GM12878 (cell line): ENCODE measurements at regions not wholly inside any gene's neighbourhood (a gene's known extent, or its start where the extent isn't known, plus 50 kb on each side); places are given as distances from the start of the nearest gene placed in this dataset.

Experiments used
- ATAC-seq: fragments of 200-7000 bp; cut with Tn5 transposase; 3 replicates; pipeline ENCODE4 v1.9.1; 2020; ENCODE audit warnings: mild to moderate bottlenecking, moderate library complexity
- BruUV-seq: library from RNA; stranded (reverse); fragments of 400-500 nt; replicated peaks from 2 replicates; lab custom pipeline; 2021; lab: Mats Ljungman, UMichigan
- CTCF ChIA-PET: fragments of 300-600 bp; sonication (Branson Sonifier 250); formaldehyde crosslinking; extraction: SDS; loops from one replicate; lab custom pipeline; 2021; ENCODE audit warnings: inconsistent platforms; lab: Yijun Ruan, JAX
- POLR2A ChIA-PET: fragments of 350-600 bp; formaldehyde crosslinking; extraction: SDS; loops from one replicate; lab custom pipeline; 2021; ENCODE audit warnings: inconsistent platforms; lab: Charles Lee
- RAD21 ChIA-PET: fragments of 300-600 bp; sonication (Branson Sonifier 250); formaldehyde crosslinking; loops from one replicate; lab custom pipeline; 2023; ENCODE audit warnings: antibody characterized with exemption; ENCODE audit not compliant: unreplicated experiment; lab: Charles Lee
- SMC1A ChIA-PET: fragments of 300-600 bp; sonication (Branson Sonifier 250); formaldehyde crosslinking; loops from one replicate; lab custom pipeline; 2023; ENCODE audit not compliant: unreplicated experiment, uncharacterized antibody; lab: Charles Lee
- DNase-seq: peaks from one replicate; pipeline ENCODE4 v3.0.0-alpha.2; 2011; ENCODE audit warnings: low read depth, low spot score
- FAIRE-seq: peaks from 3 replicates; lab custom pipeline; 2011; peaks lifted over from hg19 to GRCh38; lab: Jason Lieb, UNC
- H2AFZ ChIP-seq: 2 replicates; pipeline ENCODE4 v1.6.0; 2011; ENCODE audit warnings: low read depth, low read length, control low read depth; ENCODE audit not compliant: control insufficient read depth
- H3K27ac ChIP-seq: 2 replicates; pipeline ENCODE4 v1.5.1; 2011; ENCODE audit warnings: control low read depth; ENCODE audit not compliant: control insufficient read depth, insufficient read depth
- H3K27me3 ChIP-seq, 2 experiments: replicated peaks in 1 of 2; 2 replicates each; pipeline versions ENCODE4 v1.6.0 to v1.6.1; 2011; ENCODE audit warnings: low read length in 1 of 2; ENCODE audit not compliant: control insufficient read depth in 2 of 2, insufficient read depth in 2 of 2
- H3K36me3 ChIP-seq, 2 experiments: 2 replicates each; pipeline ENCODE4 v1.5.1; 2011; ENCODE audit warnings: low read length in 1 of 2; ENCODE audit not compliant: control insufficient read depth in 2 of 2, insufficient read depth in 2 of 2
- H3K4me1 ChIP-seq: 2 replicates; pipeline ENCODE4 v1.6.1; 2011; ENCODE audit warnings: mild to moderate bottlenecking, low read length, moderate library complexity, mixed read lengths; ENCODE audit not compliant: control insufficient read depth, insufficient read depth
- H3K4me2 ChIP-seq: 2 replicates; pipeline ENCODE4 v1.6.0; 2011; ENCODE audit warnings: control low read depth; ENCODE audit not compliant: control insufficient read depth, insufficient read depth
- H3K4me3 ChIP-seq: fragments of 200-600 bp; sonication (generic); 2 replicates; pipeline ENCODE4 v1.5.1; 2016
- H3K79me2 ChIP-seq: 2 replicates; pipeline ENCODE4 v1.6.0; 2011; ENCODE audit warnings: low read length; ENCODE audit not compliant: control insufficient read depth, insufficient read depth
- H3K9ac ChIP-seq: 2 replicates; pipeline ENCODE4 v1.8.0; 2011; ENCODE audit warnings: low read length, control low read depth, mixed read lengths; ENCODE audit not compliant: control insufficient read depth, insufficient read depth
- H3K9me3 ChIP-seq: replicated peaks from 3 replicates; pipeline ENCODE4 v1.5.1; 2011; ENCODE audit warnings: mild to moderate bottlenecking, low read length; ENCODE audit not compliant: control insufficient read depth, insufficient read depth
- H4K20me1 ChIP-seq: 2 replicates; pipeline ENCODE4 v1.6.0; 2011; ENCODE audit not compliant: control insufficient read depth, insufficient read depth
- HSF1 ChIP-seq: fragments of 150-350 bp; IDR thresholded peaks from 2 replicates; pipeline ENCODE4 v1.6.1; 2014; ENCODE audit warnings: mild to moderate bottlenecking, low read depth, low read length
- MEF2B ChIP-seq: fragments of 450-650 bp; IDR thresholded peaks from 2 replicates; pipeline ENCODE4 v1.6.1; 2018; ENCODE audit warnings: mild to moderate bottlenecking, moderate library complexity; ENCODE audit not compliant: partially characterized antibody, poor library complexity, severe bottlenecking
- MXI1 ChIP-seq: fragments of 150-350 bp; IDR thresholded peaks from 2 replicates; pipeline ENCODE4 v1.6.1; 2011; ENCODE audit warnings: low read depth, mild to moderate bottlenecking, inconsistent platforms, low read length, improper control_type of control experiment
- RELB ChIP-seq: fragments of 450-650 bp; IDR thresholded peaks from 2 replicates; pipeline ENCODE4 v1.6.1; 2017; ENCODE audit warnings: low read depth, mild to moderate bottlenecking, moderate library complexity
- SPI1 ChIP-seq: IDR thresholded peaks from 2 replicates; pipeline ENCODE4 v1.6.1; 2011; ENCODE audit warnings: low read depth, mild to moderate bottlenecking, low read length, moderate library complexity, borderline replicate concordance; ENCODE audit not compliant: insufficient read depth
- STAT3 ChIP-seq: IDR thresholded peaks from 2 replicates; pipeline ENCODE4 v1.6.1; 2011; ENCODE audit warnings: low read depth, low read length, improper control_type of control experiment
- TCF12 ChIP-seq: IDR thresholded peaks from 2 replicates; pipeline ENCODE4 v1.6.1; 2011; ENCODE audit warnings: low read depth, mild to moderate bottlenecking, low read length
- ZSCAN29 ChIP-seq: fragments of 450-650 bp; IDR thresholded peaks from 2 replicates; pipeline ENCODE4 v1.6.1; 2017; ENCODE audit warnings: mild to moderate bottlenecking, moderate library complexity
- WGBS: methylation state at CpG from one replicate; pipeline ENCODE4 v1.1.6; 2016; ENCODE audit warnings: low lambda C conversion rate; ENCODE audit not compliant: insufficient replicate concordance, insufficient coverage; ENCODE audit errors: missing lambda C conversion rate; 5-methylcytosine and 5-hydroxymethylcytosine counted together
- in situ Hi-C: fragments of 300-500 bp; cut with MboI; formaldehyde crosslinking; loops from 9 replicates; pipeline ENCODE4 v1.14.3; 2018; ENCODE audit warnings: mixed read lengths
- intact Hi-C: fragments of 100-400 bp; cut with micrococcal nuclease; formaldehyde crosslinking; loops from one replicate; pipeline ENCODE4 v1.14.2; 2022; ENCODE audit not compliant: unreplicated experiment

GRCh38 chr17:14780097-14780651 is 479.3 kb downstream of the HS3ST3B1 start (continued):
- TF ChIP-seq HSF1 (no peak), ZSCAN29 (no peak), MEF2B (no peak)

- BruUV-seq, result no TSS peak
Observed at GRCh38 chr17:14779241-14779640, 478.4 kb downstream of the HS3ST3B1 start.

More at GRCh38 chr17:14779241-14779640, 478.4 kb downstream of the HS3ST3B1 start:
- ChIA-PET SMC1A (no interaction called here), CTCF (no interaction called here), RAD21 (no interaction called here), POLR2A (no interaction called here)
- intact Hi-C loops (no loop called here), in situ Hi-C loops (no loop called here)
- FAIRE-seq, result no peak
- WGBS, result 11% methylated on average over 5 of the region's 5 CpGs
- no peak for TF ChIP-seq MXI1
- TF ChIP-seq STAT3, result no peak
- TF ChIP-seq SPI1, result no peak
- no peak for TF ChIP-seq TCF12
- no peak for TF ChIP-seq RELB
- TF ChIP-seq MEF2B, result no peak
- Histone ChIP-seq H3K9me3 (no peaks in the 10 kb centered on the region; the same call in 2 of the 3 replicates), H3K9ac (no peak overlapping the region), H4K20me1 (no peaks in the 10 kb centered on the region), H3K27me3 (no peaks in the 10 kb centered on the region), H3K79me2 (no peaks in the 10 kb centered on the region), H3K27ac (no peak overlapping the region), H3K36me3 (no peaks in the 10 kb centered on the region), H3K4me1 (no peaks in the 10 kb centered on the region), H3K4me2 (no peak overlapping the region), H2AFZ (no peak overlapping the region), H3K4me3 (no peak overlapping the region)
- DNase-seq, result no peak
- no peak for ATAC-seq
